ENCODE measurements at regions not wholly inside any gene's neighbourhood (a gene's known extent, or its start where the extent isn't known, plus 50 kb on each side); places are given as distances from the start of the nearest gene placed in this dataset.

GRCh38 chr14:98035396-98035795, 1236.6 kb downstream of the BCL11B start:
- H3K4me3 Mint-ChIP-seq: no peak overlapping the region
- H3K36me3 Mint-ChIP-seq (ENCODE audit: low read depth): no peaks in the 10 kb centered on the region
- TF ChIP-seq, protein P1, sequence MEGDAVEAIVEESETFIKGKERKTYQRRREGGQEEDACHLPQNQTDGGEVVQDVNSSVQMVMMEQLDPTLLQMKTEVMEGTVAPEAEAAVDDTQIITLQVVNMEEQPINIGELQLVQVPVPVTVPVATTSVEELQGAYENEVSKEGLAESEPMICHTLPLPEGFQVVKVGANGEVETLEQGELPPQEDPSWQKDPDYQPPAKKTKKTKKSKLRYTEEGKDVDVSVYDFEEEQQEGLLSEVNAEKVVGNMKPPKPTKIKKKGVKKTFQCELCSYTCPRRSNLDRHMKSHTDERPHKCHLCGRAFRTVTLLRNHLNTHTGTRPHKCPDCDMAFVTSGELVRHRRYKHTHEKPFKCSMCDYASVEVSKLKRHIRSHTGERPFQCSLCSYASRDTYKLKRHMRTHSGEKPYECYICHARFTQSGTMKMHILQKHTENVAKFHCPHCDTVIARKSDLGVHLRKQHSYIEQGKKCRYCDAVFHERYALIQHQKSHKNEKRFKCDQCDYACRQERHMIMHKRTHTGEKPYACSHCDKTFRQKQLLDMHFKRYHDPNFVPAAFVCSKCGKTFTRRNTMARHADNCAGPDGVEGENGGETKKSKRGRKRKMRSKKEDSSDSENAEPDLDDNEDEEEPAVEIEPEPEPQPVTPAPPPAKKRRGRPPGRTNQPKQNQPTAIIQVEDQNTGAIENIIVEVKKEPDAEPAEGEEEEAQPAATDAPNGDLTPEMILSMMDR (IDR thresholded peaks at IDR 0.05): no peak
- no peaks in the 10 kb centered on the region for H3K4me1 Mint-ChIP-seq
- no peak for DNase-seq
- no peak for ATAC-seq (ENCODE audit: low read depth)
- CTCF ChIA-PET: no interaction called here
- intact Hi-C loops (cut with micrococcal nuclease): no loop called here
- POLR2A ChIA-PET: no interaction called here
- H3K27me3 Mint-ChIP-seq: no peaks in the 10 kb centered on the region
- peaks cover 13% of the 10 kb centered on the region for H3K9me3 Mint-ChIP-seq
- no peak overlapping the region for H3K27ac Mint-ChIP-seq

DNA sequence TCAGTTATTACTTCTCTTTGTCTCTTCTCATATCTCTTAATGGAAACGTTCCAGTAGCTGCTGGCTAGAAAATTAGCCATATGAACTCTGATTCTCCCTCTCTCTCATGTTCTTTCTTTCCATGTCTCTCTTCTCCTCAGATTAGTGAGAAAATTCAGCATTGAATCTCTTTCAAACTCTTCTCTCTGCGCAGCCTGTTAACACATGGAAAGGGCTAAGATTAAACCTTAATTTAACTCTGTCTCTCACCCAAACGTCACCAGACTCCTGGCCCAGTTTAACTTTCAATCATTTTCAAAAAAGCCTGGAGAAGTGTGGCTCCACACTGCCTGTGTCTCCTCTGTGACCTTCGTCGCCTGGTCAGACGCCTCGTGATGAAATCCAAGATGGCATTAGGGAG, 1234.2 kb downstream of the BCL11B start:
- intact Hi-C loops (cut with micrococcal nuclease): no loop called here
- no peaks in the 10 kb centered on the region for H3K4me1 Mint-ChIP-seq
- TF ChIP-seq, protein P1 (IDR thresholded peaks at IDR 0.05): no peak
- H3K27me3 Mint-ChIP-seq: no peaks in the 10 kb centered on the region
- no peaks in the 10 kb centered on the region for H3K36me3 Mint-ChIP-seq (ENCODE audit: low read depth)
- no peak for DNase-seq
- ChIA-PET CTCF (no interaction called here), POLR2A (no interaction called here)
- no peak for ATAC-seq (ENCODE audit: low read depth)
- no peak overlapping the region for H3K27ac Mint-ChIP-seq
- no peak overlapping the region for H3K4me3 Mint-ChIP-seq
- peaks cover 9% of the 10 kb centered on the region for H3K9me3 Mint-ChIP-seq

DNA sequence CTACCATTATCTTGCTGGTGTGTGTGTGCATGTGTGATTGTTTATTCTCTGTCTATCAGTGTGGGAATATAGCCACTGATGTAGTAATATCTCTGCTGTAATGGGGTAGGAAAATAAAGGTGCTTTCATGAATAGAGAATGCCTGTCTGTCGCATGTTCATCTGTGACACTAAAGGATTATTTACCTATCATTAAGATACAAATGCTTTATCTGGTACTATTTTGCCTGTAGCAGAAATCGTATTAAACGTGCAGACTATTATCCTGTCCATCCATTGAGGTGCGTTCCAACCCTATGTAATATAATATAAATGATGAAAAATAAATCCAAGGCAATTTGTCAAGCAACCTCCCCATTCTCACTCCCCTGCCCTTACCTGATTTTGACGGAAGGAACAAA, 1215.1 kb downstream of the BCL11B start:
- Mint-ChIP-seq H3K9me3 (peaks cover 5% of the 10 kb centered on the region), H3K4me1 (no peaks in the 10 kb centered on the region), H3K27me3 (no peaks in the 10 kb centered on the region), H3K4me3 (no peak overlapping the region), H3K36me3 (ENCODE audit: low read depth) (no peaks in the 10 kb centered on the region), H3K27ac (no peak overlapping the region)
- CTCF ChIA-PET: no interaction called here
- POLR2A ChIA-PET: no interaction called here
- TF ChIP-seq, protein P1 (IDR thresholded peaks at IDR 0.05): no peak
- ATAC-seq (ENCODE audit: low read depth) (no peak), DNase-seq (no peak)
- intact Hi-C loops (cut with micrococcal nuclease): no loop called here

GRCh38 chr14:98059106-98059505, 1212.9 kb downstream of the BCL11B start:
- DNase-seq (no peak), ATAC-seq (ENCODE audit: low read depth) (no peak)
- H3K4me1 Mint-ChIP-seq: no peaks in the 10 kb centered on the region
- H3K9me3 Mint-ChIP-seq: peaks cover 9% of the 10 kb centered on the region
- ChIA-PET CTCF (no interaction called here), POLR2A (no interaction called here)
- no peaks in the 10 kb centered on the region for H3K27me3 Mint-ChIP-seq
- TF ChIP-seq, protein P1 (IDR thresholded peaks at IDR 0.05): no peak
- H3K27ac Mint-ChIP-seq: no peak overlapping the region
- intact Hi-C loops (cut with micrococcal nuclease): no loop called here
- no peaks in the 10 kb centered on the region for H3K36me3 Mint-ChIP-seq (ENCODE audit: low read depth)
- H3K4me3 Mint-ChIP-seq: no peak overlapping the region

- Mint-ChIP-seq H3K4me1 (no peaks in the 10 kb centered on the region), H3K4me3 (no peak overlapping the region), H3K36me3 (ENCODE audit: low read depth) (no peaks in the 10 kb centered on the region), H3K27me3 (no peaks in the 10 kb centered on the region), H3K9me3 (peaks cover 9% of the 10 kb centered on the region), H3K27ac (no peak overlapping the region)
- TF ChIP-seq, protein P1 (IDR thresholded peaks at IDR 0.05): no peak
- no peak for DNase-seq
- no peak for ATAC-seq (ENCODE audit: low read depth)
- intact Hi-C loops (cut with micrococcal nuclease): no loop called here
- POLR2A ChIA-PET: no interaction called here
- CTCF ChIA-PET: no interaction called here
These were observed 1209.9 kb downstream of the BCL11B start for GRCh38 chr14:98062083-98062482.

Measured in activated B cell treated with CpG ODN at 0.5 μM for 24 hours (primary cell).